ENCODE measurements at regions not wholly inside any gene's neighbourhood (a gene's known extent, or its start where the extent isn't known, plus 50 kb on each side); places are given as distances from the start of the nearest gene placed in this dataset.

DNA sequence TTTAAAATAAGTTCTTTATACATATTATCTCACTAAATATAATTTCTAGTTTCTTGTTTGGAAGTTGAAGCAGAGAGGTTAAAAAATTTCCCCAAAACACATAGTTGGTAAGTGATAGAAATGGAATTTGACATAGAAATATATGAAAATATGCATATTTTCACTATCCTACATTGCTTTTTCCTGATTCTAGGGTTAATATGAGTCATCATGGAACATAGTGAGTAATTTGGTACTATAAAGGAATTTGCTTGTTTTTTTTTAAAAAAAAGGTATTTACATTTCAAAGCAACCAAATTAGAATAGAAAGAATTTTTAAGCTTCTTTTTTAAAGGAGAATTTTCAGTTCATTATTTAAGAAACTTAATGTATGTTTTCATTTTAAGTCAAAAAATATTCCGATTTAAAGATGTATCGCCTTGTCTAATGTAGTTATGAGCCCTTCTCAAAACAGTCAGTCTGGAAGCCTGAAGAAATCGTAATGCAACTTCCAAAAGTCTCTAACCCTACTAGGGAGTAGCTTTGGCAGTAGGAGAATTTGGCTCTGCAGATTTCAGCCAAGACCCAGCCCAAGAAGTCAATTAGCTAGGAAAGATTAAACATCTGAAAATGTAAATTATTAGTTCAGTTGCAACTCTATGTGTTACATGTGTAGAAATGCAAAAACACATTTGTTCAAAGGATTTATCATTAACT, 147.3 kb downstream of the RDH14 start:
- no peaks in the 10 kb centered on the region for H3K9me3 Mint-ChIP-seq
- no peaks in the 10 kb centered on the region for H3K36me3 Mint-ChIP-seq (ENCODE audit: insufficient read depth in 1 of 3, low read depth in 3 of 3)
- Histone ChIP-seq H4K20me1 (ENCODE audit: control insufficient read depth, insufficient read depth, insufficient read length) (no peaks in the 10 kb centered on the region), H3K9ac (ENCODE audit: extremely low read depth, insufficient read length, low read length) (no peak overlapping the region), H2BK120ac (ENCODE audit: low read depth, low read length, poor library complexity, severe bottlenecking) (no peak overlapping the region), H3K18ac (ENCODE audit: insufficient read length, low read depth, low read length) (no peak overlapping the region), H3K23me2 (ENCODE audit: insufficient read length, low read depth, low read length, poor library complexity, severe bottlenecking) (no peaks in the 10 kb centered on the region), H2BK5ac (ENCODE audit: insufficient read length, low read length) (no peak overlapping the region), H3K14ac (ENCODE audit: insufficient read depth, low read length) (no peak overlapping the region), H2AK5ac (ENCODE audit: insufficient read length, low read length) (no peak overlapping the region), H3K79me2 (ENCODE audit: insufficient read depth, low read length) (no peaks in the 10 kb centered on the region), H3K27ac (ENCODE audit: insufficient read length, low read depth, low read length) (no peak overlapping the region), H3K56ac (ENCODE audit: insufficient read length, low read depth, low read length) (no peak overlapping the region), H3K27me3 (ENCODE audit: insufficient read depth, low read length) (no peaks in the 10 kb centered on the region), H3K79me1 (ENCODE audit: insufficient read depth, low read depth, low read length, poor library complexity, severe bottlenecking) (no peaks in the 10 kb centered on the region), H3K9me3 (ENCODE audit: control insufficient read depth, low read depth, low read length) (no peaks in the 10 kb centered on the region), H2BK20ac (ENCODE audit: low read depth, low read length, poor library complexity, severe bottlenecking) (no peak overlapping the region), H2BK12ac (ENCODE audit: insufficient read length, low read depth, low read length) (no peak overlapping the region), H2AFZ (ENCODE audit: low read length) (no peak overlapping the region), H4K91ac (ENCODE audit: insufficient read length, low read depth, low read length) (no peak overlapping the region), H2BK15ac (ENCODE audit: low read depth, low read length) (no peak overlapping the region), H4K5ac (ENCODE audit: insufficient read length, low read depth, low read length) (no peak overlapping the region), H3K23ac (ENCODE audit: insufficient read length, low read depth, low read length) (no peak overlapping the region), H4K8ac (replicated peaks; ENCODE audit: insufficient read length, low read depth, low read length) (no peak overlapping the region), H3K4ac (ENCODE audit: low read depth, low read length) (no peak overlapping the region), H3K4me2 (ENCODE audit: insufficient read depth, insufficient read length, low read length) (no peak overlapping the region), H3K4me1 (ENCODE audit: insufficient read depth, low read length) (no peaks in the 10 kb centered on the region), H3T11ph (ENCODE audit: low read length) (no peak overlapping the region)
- H3K27ac Mint-ChIP-seq, result no peak overlapping the region
- no peaks in the 10 kb centered on the region for H3K27me3 Mint-ChIP-seq (ENCODE audit: low read depth)
- no peak overlapping the region for H3K4me3 Mint-ChIP-seq
- DNase-seq, result no peak
- peaks cover 0 to 2% of the 10 kb centered on the region in 2 experiments; a peak in 1 of 4 replicates for H3K4me1 Mint-ChIP-seq
- WGBS (ENCODE audit: extremely low coverage, insufficient read length, low lambda C conversion rate), result no CpG with 5 or more reads among the region's 3 CpGs
- TF ChIP-seq, protein P1, sequence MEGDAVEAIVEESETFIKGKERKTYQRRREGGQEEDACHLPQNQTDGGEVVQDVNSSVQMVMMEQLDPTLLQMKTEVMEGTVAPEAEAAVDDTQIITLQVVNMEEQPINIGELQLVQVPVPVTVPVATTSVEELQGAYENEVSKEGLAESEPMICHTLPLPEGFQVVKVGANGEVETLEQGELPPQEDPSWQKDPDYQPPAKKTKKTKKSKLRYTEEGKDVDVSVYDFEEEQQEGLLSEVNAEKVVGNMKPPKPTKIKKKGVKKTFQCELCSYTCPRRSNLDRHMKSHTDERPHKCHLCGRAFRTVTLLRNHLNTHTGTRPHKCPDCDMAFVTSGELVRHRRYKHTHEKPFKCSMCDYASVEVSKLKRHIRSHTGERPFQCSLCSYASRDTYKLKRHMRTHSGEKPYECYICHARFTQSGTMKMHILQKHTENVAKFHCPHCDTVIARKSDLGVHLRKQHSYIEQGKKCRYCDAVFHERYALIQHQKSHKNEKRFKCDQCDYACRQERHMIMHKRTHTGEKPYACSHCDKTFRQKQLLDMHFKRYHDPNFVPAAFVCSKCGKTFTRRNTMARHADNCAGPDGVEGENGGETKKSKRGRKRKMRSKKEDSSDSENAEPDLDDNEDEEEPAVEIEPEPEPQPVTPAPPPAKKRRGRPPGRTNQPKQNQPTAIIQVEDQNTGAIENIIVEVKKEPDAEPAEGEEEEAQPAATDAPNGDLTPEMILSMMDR (conservative IDR thresholded peaks at IDR 0.05), result no peak
